ENCODE measurements at regions not wholly inside any gene's neighbourhood (a gene's known extent, or its start where the extent isn't known, plus 50 kb on each side); places are given as distances from the start of the nearest gene placed in this dataset.

- TF ChIP-seq ZNF677 (tag by site-specific recombination; IDR thresholded peaks at IDR 0.05), result no peak
- TF ChIP-seq, protein P1, sequence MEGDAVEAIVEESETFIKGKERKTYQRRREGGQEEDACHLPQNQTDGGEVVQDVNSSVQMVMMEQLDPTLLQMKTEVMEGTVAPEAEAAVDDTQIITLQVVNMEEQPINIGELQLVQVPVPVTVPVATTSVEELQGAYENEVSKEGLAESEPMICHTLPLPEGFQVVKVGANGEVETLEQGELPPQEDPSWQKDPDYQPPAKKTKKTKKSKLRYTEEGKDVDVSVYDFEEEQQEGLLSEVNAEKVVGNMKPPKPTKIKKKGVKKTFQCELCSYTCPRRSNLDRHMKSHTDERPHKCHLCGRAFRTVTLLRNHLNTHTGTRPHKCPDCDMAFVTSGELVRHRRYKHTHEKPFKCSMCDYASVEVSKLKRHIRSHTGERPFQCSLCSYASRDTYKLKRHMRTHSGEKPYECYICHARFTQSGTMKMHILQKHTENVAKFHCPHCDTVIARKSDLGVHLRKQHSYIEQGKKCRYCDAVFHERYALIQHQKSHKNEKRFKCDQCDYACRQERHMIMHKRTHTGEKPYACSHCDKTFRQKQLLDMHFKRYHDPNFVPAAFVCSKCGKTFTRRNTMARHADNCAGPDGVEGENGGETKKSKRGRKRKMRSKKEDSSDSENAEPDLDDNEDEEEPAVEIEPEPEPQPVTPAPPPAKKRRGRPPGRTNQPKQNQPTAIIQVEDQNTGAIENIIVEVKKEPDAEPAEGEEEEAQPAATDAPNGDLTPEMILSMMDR (tag by site-specific recombination; IDR thresholded peaks at IDR 0.05), result no peak
- no peak for TF ChIP-seq REPIN1 (tag by site-specific recombination; IDR thresholded peaks at IDR 0.05; ENCODE audit: low read depth)
- TF ChIP-seq ZNF10 (tag by site-specific recombination; IDR thresholded peaks at IDR 0.05), result no peak
- TF ChIP-seq TRIM28 (IDR thresholded peaks at IDR 0.05; ENCODE audit: borderline replicate concordance, low read length), result no peak
- TF ChIP-seq ZNF324 (tag by site-specific recombination; IDR thresholded peaks at IDR 0.05), result no peak
- TF ChIP-seq, protein P2, sequence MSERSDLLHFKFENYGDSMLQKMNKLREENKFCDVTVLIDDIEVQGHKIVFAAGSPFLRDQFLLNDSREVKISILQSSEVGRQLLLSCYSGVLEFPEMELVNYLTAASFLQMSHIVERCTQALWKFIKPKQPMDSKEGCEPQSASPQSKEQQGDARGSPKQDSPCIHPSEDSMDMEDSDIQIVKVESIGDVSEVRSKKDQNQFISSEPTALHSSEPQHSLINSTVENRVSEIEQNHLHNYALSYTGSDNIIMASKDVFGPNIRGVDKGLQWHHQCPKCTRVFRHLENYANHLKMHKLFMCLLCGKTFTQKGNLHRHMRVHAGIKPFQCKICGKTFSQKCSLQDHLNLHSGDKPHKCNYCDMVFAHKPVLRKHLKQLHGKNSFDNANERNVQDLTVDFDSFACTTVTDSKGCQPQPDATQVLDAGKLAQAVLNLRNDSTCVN (tag by site-specific recombination; optimal IDR thresholded peaks at IDR 0.05), result no peak
- no peak for TF ChIP-seq ZNF416 (tag by site-specific recombination; IDR thresholded peaks at IDR 0.05)
Measured at GRCh38 chr10:45246522-45246921, 68.9 kb downstream of the OR13A1 start.

Data from HEK293 (cell line).